Spleen (tissue), 11 donors: ENCODE measurements at regions not wholly inside any gene's neighbourhood (a gene's known extent, or its start where the extent isn't known, plus 50 kb on each side); places are given as distances from the start of the nearest gene placed in this dataset.

Experiments
- DNase-seq: peaks from one replicate; pipeline ENCODE4 v3.0.0-alpha.2; 2020
- H3K27ac ChIP-seq, 8 donors: fragments of 200-600 bp; sonication (generic) in 7 of 8; 1 replicate in 4 of 8; 2 replicates in 4 of 8; pipeline versions ENCODE4 v1.5.0 to v1.8.0; 2016 to 2021; ENCODE audit warnings: inconsistent platforms in 4 of 8, mild to moderate bottlenecking in 4 of 8, moderate library complexity in 1 of 8
- H3K27me3 ChIP-seq, 7 donors: fragments of 200-600 bp; sonication (generic) in 6 of 7; replicated peaks in 1 of 7; 1 replicate in 4 of 7; 2 replicates in 3 of 7; pipeline versions ENCODE4 v1.5.0 to v1.8.0; 2016 to 2021; ENCODE audit warnings: inconsistent platforms in 3 of 7, mild to moderate bottlenecking in 1 of 7
- H3K36me3 ChIP-seq, 6 donors: fragments of 200-600 bp; sonication (generic) in 5 of 6; 1 replicate in 4 of 6; 2 replicates in 2 of 6; pipeline versions ENCODE4 v1.5.0 to v1.8.0; 2016 to 2021; ENCODE audit warnings: inconsistent platforms in 2 of 6
- H3K4me1 ChIP-seq, 6 donors: fragments of 200-600 bp; sonication (generic) in 5 of 6; 1 replicate in 3 of 6; 2 replicates in 3 of 6; pipeline versions ENCODE4 v1.5.0 to v1.8.0; 2016 to 2021; ENCODE audit warnings: inconsistent platforms in 3 of 6
- H3K4me3 ChIP-seq, 8 donors: fragments of 200-600 bp; sonication (generic) in 7 of 8; 1 replicate in 4 of 8; 2 replicates in 4 of 8; pipeline versions ENCODE4 v1.5.0 to v1.8.0; 2016 to 2021; ENCODE audit warnings: inconsistent platforms in 4 of 8, mild to moderate bottlenecking in 4 of 8, moderate library complexity in 2 of 8
- H3K9me3 ChIP-seq, 8 donors: fragments of 200-600 bp; sonication (generic) in 7 of 8; 1 replicate in 4 of 8; 2 replicates in 4 of 8; pipeline versions ENCODE4 v1.5.0 to v1.8.0; 2016 to 2021; ENCODE audit warnings: inconsistent platforms in 4 of 8
- CTCF ChIP-seq, 11 experiments: fragments of 200-600 bp in 7 of 11; fragments of 450-650 bp in 4 of 11; sonication (generic) in 4 of 11; IDR thresholded peaks in 8 of 11; conservative IDR thresholded peaks in 3 of 11; 1 replicate in 7 of 11; 2 replicates in 4 of 11; pipeline versions ENCODE4 v1.4.0 to v1.8.0; 2016 to 2021; ENCODE audit warnings: antibody characterized with exemption in 11 of 11, inconsistent platforms in 4 of 11, mild to moderate bottlenecking in 1 of 11
- POLR2A ChIP-seq, 3 donors: fragments of 450-650 bp; IDR thresholded peaks; one replicate each; pipeline ENCODE4 v1.5.1; 2017; ENCODE audit warnings: antibody characterized with exemption in 3 of 3, mild to moderate bottlenecking in 1 of 3
- POLR2AphosphoS5 ChIP-seq, 3 donors: sonication (generic); formaldehyde crosslinking; IDR thresholded peaks; one replicate each; pipeline ENCODE4 v1.5.1; 2017; ENCODE audit warnings: antibody characterized with exemption in 3 of 3
- WGBS, 5 donors: extraction: QIAGEN DNeasy Blood & Tissue Kit in 3 of 5; methylation state at CpG; one replicate each; pipeline versions ENCODE4 v1.1.5 to v1.1.7; 2013 to 2018; 5-methylcytosine and 5-hydroxymethylcytosine counted together
- intact Hi-C: fragments of 100-400 bp; cut with DNase I; formaldehyde crosslinking; loops from one replicate; pipeline ENCODE4 v1.15.0; 2023; ENCODE audit warnings: low total_unique reads
- donor health status: healthy with polysubstance abuse.
- donor health status: DM: no; HTN: no; CAD: no; lungs with moderate emphysema.
- donor health status: DM: no; HTN: no; CAD: no.
- donor health status: Bipolar disorder and iron deficiency.
- donor health status: healthy.
- donor health status: DM: no; HTN: no; CAD: no.
- donor health status: DM: yes; HTN: yes; CAD: no.

- Histone ChIP-seq H3K4me1 (no peaks in the 10 kb centered on the region), H3K27ac (no peak overlapping the region), H3K36me3 (no peaks in the 10 kb centered on the region), H3K9me3 (peaks cover 0 to 47% (median 31%) of the 10 kb centered on the region in 8 donors), H3K4me3 (no peak overlapping the region), H3K27me3 (no peaks in the 10 kb centered on the region)
- 4 to 78% (median 59%) methylated on average over 1 of the region's 1 CpG for WGBS, 5 donors
- TF ChIP-seq CTCF (IDR thresholded peaks at IDR 0.05 in 8 of 11, conservative IDR thresholded peaks at IDR 0.05 in 3 of 11), result no peak
- no peak for TF ChIP-seq POLR2AphosphoS5 (IDR thresholded peaks at IDR 0.05)
- TF ChIP-seq POLR2A (IDR thresholded peaks at IDR 0.05), result no peak
- DNase-seq, result no peak
- intact Hi-C loops, result no loop called here
Measured at GRCh38 chr6:91420243-91420642, 833.4 kb upstream of the MAP3K7 start.

GRCh38 chr6:91415031-91415605, 828.2 kb upstream of the MAP3K7 start:
- Histone ChIP-seq H3K4me3 (no peak overlapping the region), H3K9me3 (peaks cover 0 to 32% (median 14%) of the 10 kb centered on the region in 8 donors), H3K27me3 (no peaks in the 10 kb centered on the region), H3K27ac (no peak overlapping the region), H3K36me3 (no peaks in the 10 kb centered on the region), H3K4me1 (no peaks in the 10 kb centered on the region)
- DNase-seq, result no peak
- TF ChIP-seq POLR2AphosphoS5 (IDR thresholded peaks at IDR 0.05) (no peak), CTCF (IDR thresholded peaks at IDR 0.05 in 8 of 11, conservative IDR thresholded peaks at IDR 0.05 in 3 of 11) (no peak), POLR2A (IDR thresholded peaks at IDR 0.05) (no peak)
- 54 to 64% (median 58%) methylated on average over 4 of the region's 4 CpGs for WGBS, 5 donors
- intact Hi-C loops, result no loop called here

GRCh38 chr6:91412532-91412931, 825.7 kb upstream of the MAP3K7 start:
- Histone ChIP-seq H3K27ac (no peak overlapping the region), H3K9me3 (peaks cover 0 to 10% (median 2%) of the 10 kb centered on the region in 8 donors), H3K27me3 (no peaks in the 10 kb centered on the region), H3K36me3 (no peaks in the 10 kb centered on the region), H3K4me1 (no peaks in the 10 kb centered on the region), H3K4me3 (no peak overlapping the region)
- intact Hi-C loops, result no loop called here
- 67 to 86% (median 70%) methylated on average over 3 of the region's 3 CpGs for WGBS, 5 donors
- no peak for DNase-seq
- TF ChIP-seq CTCF (IDR thresholded peaks at IDR 0.05 in 8 of 11, conservative IDR thresholded peaks at IDR 0.05 in 3 of 11), result no peak

GRCh38 chr6:91407706-91408105, 820.8 kb upstream of the MAP3K7 start:
- intact Hi-C loops, result no loop called here
- 81 to 92% (median 86%) methylated on average over 3 of the region's 3 CpGs for WGBS, 5 donors
- Histone ChIP-seq H3K27me3 (no peaks in the 10 kb centered on the region), H3K27ac (no peak overlapping the region), H3K4me3 (no peak overlapping the region), H3K36me3 (no peaks in the 10 kb centered on the region), H3K4me1 (no peaks in the 10 kb centered on the region), H3K9me3 (peaks cover 0 to 14% (median 2%) of the 10 kb centered on the region in 8 donors)
- TF ChIP-seq POLR2A (IDR thresholded peaks at IDR 0.05), result no peak
- no peak for TF ChIP-seq POLR2AphosphoS5 (IDR thresholded peaks at IDR 0.05)
- no peak for TF ChIP-seq CTCF (IDR thresholded peaks at IDR 0.05 in 8 of 11, conservative IDR thresholded peaks at IDR 0.05 in 3 of 11)
- DNase-seq, result no peak
